ENCODE measurements at regions not wholly inside any gene's neighbourhood (a gene's known extent, or its start where the extent isn't known, plus 50 kb on each side); places are given as distances from the start of the nearest gene placed in this dataset.

- H3K4me1 ChIP-seq (ENCODE audit: control insufficient read depth, insufficient read depth, low read length), result peaks cover 12% of the 10 kb centered on the region
- H3K36me3 ChIP-seq (ENCODE audit: control insufficient read depth, insufficient read depth, low read length), result no peaks in the 10 kb centered on the region
- no peak overlapping the region for H3K4me3 ChIP-seq (ENCODE audit: low read length)
- no peaks in the 10 kb centered on the region for H3K27me3 ChIP-seq (ENCODE audit: control insufficient read depth, insufficient read depth, low read length)
- no peak overlapping the region for H3K27ac ChIP-seq (ENCODE audit: low read depth, low read length)
- no peak overlapping the region for H3K9ac ChIP-seq (ENCODE audit: low read length)
Observed at GRCh38 chr16:86205521-86206245, 304.6 kb upstream of the FOXF1 start.

- Histone ChIP-seq H3K4me3 (ENCODE audit: low read length) (no peak overlapping the region), H3K9ac (ENCODE audit: low read length) (no peak overlapping the region), H3K27me3 (ENCODE audit: control insufficient read depth, insufficient read depth, low read length) (no peaks in the 10 kb centered on the region), H3K4me1 (ENCODE audit: control insufficient read depth, insufficient read depth, low read length) (no peaks in the 10 kb centered on the region), H3K36me3 (ENCODE audit: control insufficient read depth, insufficient read depth, low read length) (no peaks in the 10 kb centered on the region), H3K27ac (ENCODE audit: low read depth, low read length) (no peak overlapping the region)
Observed at GRCh38 chr16:86207350-86207749, 303.0 kb upstream of the FOXF1 start.

GRCh38 chr16:86209202-86209601, 301.1 kb upstream of the FOXF1 start:
- H3K9ac ChIP-seq (ENCODE audit: low read length), result no peak overlapping the region
- H3K27ac ChIP-seq (ENCODE audit: low read depth, low read length), result no peak overlapping the region
- no peaks in the 10 kb centered on the region for H3K4me1 ChIP-seq (ENCODE audit: control insufficient read depth, insufficient read depth, low read length)
- no peaks in the 10 kb centered on the region for H3K36me3 ChIP-seq (ENCODE audit: control insufficient read depth, insufficient read depth, low read length)
- no peak overlapping the region for H3K4me3 ChIP-seq (ENCODE audit: low read length)
- no peaks in the 10 kb centered on the region for H3K27me3 ChIP-seq (ENCODE audit: control insufficient read depth, insufficient read depth, low read length)

GRCh38 chr16:86210403-86211193, 299.7 kb upstream of the FOXF1 start:
- no peaks in the 10 kb centered on the region for H3K36me3 ChIP-seq (ENCODE audit: control insufficient read depth, insufficient read depth, low read length)

GRCh38 chr16:86211265-86211664, 299.1 kb upstream of the FOXF1 start:
- Histone ChIP-seq H3K4me1 (ENCODE audit: control insufficient read depth, insufficient read depth, low read length) (no peaks in the 10 kb centered on the region), H3K27me3 (ENCODE audit: control insufficient read depth, insufficient read depth, low read length) (no peaks in the 10 kb centered on the region), H3K36me3 (ENCODE audit: control insufficient read depth, insufficient read depth, low read length) (no peaks in the 10 kb centered on the region)

More at GRCh38 chr16:86210403-86211193, 299.7 kb upstream of the FOXF1 start:
- no peaks in the 10 kb centered on the region for H3K4me1 ChIP-seq (ENCODE audit: control insufficient read depth, insufficient read depth, low read length)
- H3K9ac ChIP-seq (ENCODE audit: low read length), result no peak overlapping the region
- no peak overlapping the region for H3K27ac ChIP-seq (ENCODE audit: low read depth, low read length)
- H3K4me3 ChIP-seq (ENCODE audit: low read length), result no peak overlapping the region
- no peaks in the 10 kb centered on the region for H3K27me3 ChIP-seq (ENCODE audit: control insufficient read depth, insufficient read depth, low read length)

GRCh38 chr16:86211800-86212199, 298.5 kb upstream of the FOXF1 start:
- no peak overlapping the region for H3K4me3 ChIP-seq (ENCODE audit: low read length)
- H3K27me3 ChIP-seq (ENCODE audit: control insufficient read depth, insufficient read depth, low read length), result no peaks in the 10 kb centered on the region
- no peak overlapping the region for H3K27ac ChIP-seq (ENCODE audit: low read depth, low read length)
- H3K4me1 ChIP-seq (ENCODE audit: control insufficient read depth, insufficient read depth, low read length), result no peaks in the 10 kb centered on the region
- no peak overlapping the region for H3K9ac ChIP-seq (ENCODE audit: low read length)
- H3K36me3 ChIP-seq (ENCODE audit: control insufficient read depth, insufficient read depth, low read length), result no peaks in the 10 kb centered on the region

More at GRCh38 chr16:86211265-86211664, 299.1 kb upstream of the FOXF1 start:
- Histone ChIP-seq H3K27ac (ENCODE audit: low read depth, low read length) (no peak overlapping the region), H3K9ac (ENCODE audit: low read length) (no peak overlapping the region), H3K4me3 (ENCODE audit: low read length) (no peak overlapping the region)

GRCh38 chr16:86212706-86213436, 297.5 kb upstream of the FOXF1 start:
- Histone ChIP-seq H3K36me3 (ENCODE audit: control insufficient read depth, insufficient read depth, low read length) (no peaks in the 10 kb centered on the region), H3K9ac (ENCODE audit: low read length) (no peak overlapping the region), H3K4me3 (ENCODE audit: low read length) (no peak overlapping the region), H3K4me1 (ENCODE audit: control insufficient read depth, insufficient read depth, low read length) (no peaks in the 10 kb centered on the region), H3K27ac (ENCODE audit: low read depth, low read length) (no peak overlapping the region), H3K27me3 (ENCODE audit: control insufficient read depth, insufficient read depth, low read length) (no peaks in the 10 kb centered on the region)

GRCh38 chr16:86213437-86214205, 296.7 kb upstream of the FOXF1 start:
- Histone ChIP-seq H3K27me3 (ENCODE audit: control insufficient read depth, insufficient read depth, low read length) (no peaks in the 10 kb centered on the region), H3K36me3 (ENCODE audit: control insufficient read depth, insufficient read depth, low read length) (no peaks in the 10 kb centered on the region), H3K4me1 (ENCODE audit: control insufficient read depth, insufficient read depth, low read length) (no peaks in the 10 kb centered on the region), H3K9ac (ENCODE audit: low read length) (no peak overlapping the region), H3K27ac (ENCODE audit: low read depth, low read length) (no peak overlapping the region), H3K4me3 (ENCODE audit: low read length) (no peak overlapping the region)

- no peaks in the 10 kb centered on the region for H3K27me3 ChIP-seq (ENCODE audit: control insufficient read depth, insufficient read depth, low read length)
- H3K4me3 ChIP-seq (ENCODE audit: low read length), result no peak overlapping the region
- no peak overlapping the region for H3K9ac ChIP-seq (ENCODE audit: low read length)
- H3K36me3 ChIP-seq (ENCODE audit: control insufficient read depth, insufficient read depth, low read length), result no peaks in the 10 kb centered on the region
- no peaks in the 10 kb centered on the region for H3K4me1 ChIP-seq (ENCODE audit: control insufficient read depth, insufficient read depth, low read length)
- no peak overlapping the region for H3K27ac ChIP-seq (ENCODE audit: low read depth, low read length)
Observed at GRCh38 chr16:86214326-86215232, 295.7 kb upstream of the FOXF1 start.

GRCh38 chr16:86215233-86215978, 294.9 kb upstream of the FOXF1 start:
- Histone ChIP-seq H3K27ac (ENCODE audit: low read depth, low read length) (no peak overlapping the region), H3K4me1 (ENCODE audit: control insufficient read depth, insufficient read depth, low read length) (no peaks in the 10 kb centered on the region)

More at GRCh38 chr16:86215233-86215978, 294.9 kb upstream of the FOXF1 start:
- no peak overlapping the region for H3K9ac ChIP-seq (ENCODE audit: low read length)
- no peaks in the 10 kb centered on the region for H3K27me3 ChIP-seq (ENCODE audit: control insufficient read depth, insufficient read depth, low read length)
- no peaks in the 10 kb centered on the region for H3K36me3 ChIP-seq (ENCODE audit: control insufficient read depth, insufficient read depth, low read length)
- no peak overlapping the region for H3K4me3 ChIP-seq (ENCODE audit: low read length)

All from rectal smooth muscle tissue (tissue), 1 donor.